Inflammatory macrophage treated with lipopolysaccharide for 4 hours (primary cell): ENCODE measurements at regions not wholly inside any gene's neighbourhood (a gene's known extent, or its start where the extent isn't known, plus 50 kb on each side); places are given as distances from the start of the nearest gene placed in this dataset.
"Not testable (repeated sequence)": the region's sequence is repeated elsewhere in the genome, so short reads cannot be mapped to it uniquely, and the experiment has no call there.

Experiments used
- DNase-seq: peaks from one replicate; pipeline ENCODE4 v3.0.0-alpha.2; 2020

DNA sequence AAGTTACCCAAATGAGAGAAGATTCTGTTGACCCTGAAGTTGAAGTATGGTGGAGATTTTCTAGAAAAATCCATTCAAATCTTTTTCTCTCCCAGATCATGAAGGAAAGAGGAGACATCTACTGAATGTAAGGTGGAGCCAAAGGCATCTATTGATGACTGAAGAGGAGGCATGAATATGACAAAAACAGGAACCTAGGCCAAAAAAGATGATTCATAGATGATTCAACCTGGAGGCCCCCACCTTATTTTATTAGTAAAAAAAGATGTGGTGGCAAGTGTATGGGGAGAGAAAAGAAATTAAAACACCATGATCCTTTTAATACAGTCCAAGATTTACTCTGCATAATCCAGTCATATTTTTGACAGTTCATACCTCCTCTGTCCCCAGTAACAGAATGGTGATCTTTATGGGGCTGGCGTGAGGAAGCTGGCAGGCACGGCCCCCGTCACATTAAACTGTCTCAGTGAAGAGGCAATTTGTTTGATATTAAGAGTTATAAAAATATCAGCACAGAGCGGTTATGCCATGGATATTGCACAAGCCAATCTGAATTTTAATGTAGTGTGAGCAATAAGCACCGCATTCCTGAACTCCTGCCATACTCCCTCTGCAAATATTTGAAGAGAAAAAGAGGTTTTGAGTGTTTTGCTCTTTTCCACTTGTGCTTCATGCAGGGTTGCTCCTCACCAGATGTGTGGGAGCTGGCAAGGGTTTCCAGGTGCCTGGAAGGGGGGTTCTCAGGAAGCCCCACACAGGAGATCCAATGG lies 94.4 kb downstream of the TRIM43 start:
- not testable (repeated sequence) for DNase-seq

DNA sequence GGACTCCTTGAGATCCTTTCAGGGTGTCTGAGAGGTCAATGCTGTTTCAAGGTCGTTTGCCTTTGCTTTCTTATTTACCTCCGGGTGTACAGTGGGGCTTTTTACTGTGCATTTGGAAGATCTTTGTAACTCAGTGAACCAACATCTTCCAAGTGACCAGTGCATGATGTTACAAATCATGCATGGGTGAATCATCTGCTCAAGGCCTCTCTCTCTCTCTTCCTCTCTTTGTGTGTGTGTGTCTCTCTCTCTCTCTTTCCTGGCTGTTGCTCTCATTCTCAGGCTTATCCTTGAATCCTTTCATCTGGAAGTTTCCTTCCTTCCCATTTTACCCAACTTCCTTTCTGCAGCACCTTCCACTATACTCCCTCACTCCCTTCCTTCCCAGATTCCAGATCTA lies 96.1 kb downstream of the TRIM43 start:
- peak; percentile 15 for DNase-seq

DNA sequence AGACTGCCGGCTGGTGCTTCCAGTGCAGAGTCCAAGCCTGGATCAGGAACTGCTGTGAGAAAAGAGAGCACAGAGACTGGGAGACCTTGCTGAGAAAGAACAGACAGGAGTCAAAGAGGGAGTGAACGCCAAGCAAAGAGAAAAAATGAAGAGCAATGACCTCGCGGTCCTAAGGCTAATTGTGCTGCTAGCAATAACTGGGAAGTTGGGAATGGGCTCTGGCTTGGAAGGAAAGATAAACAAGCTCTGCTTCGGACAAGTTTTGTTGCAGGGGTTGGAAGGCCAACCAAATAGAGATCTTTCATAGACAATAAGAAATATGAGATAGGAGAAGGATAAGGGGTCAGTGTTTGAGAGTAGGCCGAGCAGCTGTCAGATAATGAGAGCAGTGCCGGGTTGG lies 99.4 kb downstream of the TRIM43 start:
- not testable (repeated sequence) for DNase-seq

DNA sequence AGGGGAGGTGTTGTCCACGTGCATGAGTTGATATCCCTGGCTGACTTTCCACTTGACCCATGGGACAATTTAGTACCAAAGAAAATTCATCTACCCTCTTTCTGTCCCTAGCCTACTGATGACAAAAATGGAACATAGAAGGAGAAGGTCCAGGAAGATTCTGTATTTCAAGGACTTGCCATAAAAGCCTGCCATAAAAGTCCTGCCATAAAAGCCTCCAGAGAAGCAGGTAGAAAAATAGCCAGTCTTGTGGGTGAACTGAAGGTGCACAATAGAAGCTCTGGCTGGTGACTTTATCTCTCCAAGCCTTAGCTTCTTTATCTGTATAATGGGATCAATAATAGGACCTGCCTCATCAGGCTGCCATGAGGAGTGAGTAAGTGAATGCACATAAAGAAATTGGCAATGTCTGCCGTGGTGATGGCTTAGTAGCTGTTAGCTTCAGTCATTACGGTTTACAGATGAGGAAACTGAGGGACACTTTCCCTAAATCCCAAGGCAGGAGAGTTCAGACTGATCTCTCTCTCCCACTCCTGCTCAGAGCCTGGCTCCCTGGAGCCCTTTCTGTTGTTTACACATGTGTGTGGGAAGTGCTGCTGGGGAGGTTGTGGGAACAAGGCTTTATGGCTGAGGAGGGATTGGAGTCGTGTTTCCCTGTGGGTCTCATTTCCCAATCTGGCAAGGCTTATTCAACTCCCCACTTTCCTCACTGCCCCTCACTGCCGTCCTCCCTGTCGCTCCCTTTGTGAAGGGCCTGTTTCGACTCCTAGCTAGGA lies 101.5 kb downstream of the TRIM43 start:
- DNase-seq: not testable (repeated sequence)

DNA sequence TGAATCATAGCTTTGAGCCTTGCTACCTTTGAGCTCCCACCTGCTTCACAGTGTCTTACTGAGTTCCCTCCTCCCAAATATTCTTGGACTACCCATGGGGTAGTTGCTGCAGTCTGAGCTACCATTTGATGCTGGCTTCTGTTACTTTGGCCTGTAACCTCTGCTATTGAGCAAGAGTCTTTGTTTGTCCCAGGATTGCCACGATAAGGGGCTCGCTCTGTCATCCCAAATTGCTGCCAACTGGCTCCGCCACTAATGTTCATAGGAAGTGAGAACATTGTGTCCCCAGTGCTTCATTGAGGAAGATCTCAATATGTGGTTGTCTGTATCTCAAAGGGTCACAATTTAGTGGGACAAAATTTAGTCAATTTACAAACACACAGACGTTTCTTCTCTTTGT lies 103.8 kb downstream of the TRIM43 start:
- no peak for DNase-seq

DNA sequence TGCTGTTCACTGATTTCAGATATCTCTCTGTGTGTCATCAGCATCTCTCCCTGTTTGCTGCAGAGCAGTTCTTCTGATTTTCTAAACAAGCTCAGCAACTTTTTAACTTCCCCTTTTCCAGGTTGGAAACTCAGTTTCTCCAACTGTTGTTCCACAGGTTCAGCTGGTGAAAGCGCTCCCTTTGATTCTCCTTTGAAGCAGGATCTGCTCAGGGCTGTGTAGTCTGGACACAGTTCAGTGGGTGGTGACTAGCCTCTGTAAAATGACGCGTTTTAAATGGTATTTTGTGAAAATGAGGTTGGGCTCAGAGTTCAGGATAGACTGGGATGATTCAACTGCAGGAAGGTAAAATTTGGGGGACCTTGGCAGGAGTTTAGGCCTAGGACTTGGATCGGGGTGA lies 106.3 kb downstream of the TRIM43 start:
- no peak for DNase-seq

DNA sequence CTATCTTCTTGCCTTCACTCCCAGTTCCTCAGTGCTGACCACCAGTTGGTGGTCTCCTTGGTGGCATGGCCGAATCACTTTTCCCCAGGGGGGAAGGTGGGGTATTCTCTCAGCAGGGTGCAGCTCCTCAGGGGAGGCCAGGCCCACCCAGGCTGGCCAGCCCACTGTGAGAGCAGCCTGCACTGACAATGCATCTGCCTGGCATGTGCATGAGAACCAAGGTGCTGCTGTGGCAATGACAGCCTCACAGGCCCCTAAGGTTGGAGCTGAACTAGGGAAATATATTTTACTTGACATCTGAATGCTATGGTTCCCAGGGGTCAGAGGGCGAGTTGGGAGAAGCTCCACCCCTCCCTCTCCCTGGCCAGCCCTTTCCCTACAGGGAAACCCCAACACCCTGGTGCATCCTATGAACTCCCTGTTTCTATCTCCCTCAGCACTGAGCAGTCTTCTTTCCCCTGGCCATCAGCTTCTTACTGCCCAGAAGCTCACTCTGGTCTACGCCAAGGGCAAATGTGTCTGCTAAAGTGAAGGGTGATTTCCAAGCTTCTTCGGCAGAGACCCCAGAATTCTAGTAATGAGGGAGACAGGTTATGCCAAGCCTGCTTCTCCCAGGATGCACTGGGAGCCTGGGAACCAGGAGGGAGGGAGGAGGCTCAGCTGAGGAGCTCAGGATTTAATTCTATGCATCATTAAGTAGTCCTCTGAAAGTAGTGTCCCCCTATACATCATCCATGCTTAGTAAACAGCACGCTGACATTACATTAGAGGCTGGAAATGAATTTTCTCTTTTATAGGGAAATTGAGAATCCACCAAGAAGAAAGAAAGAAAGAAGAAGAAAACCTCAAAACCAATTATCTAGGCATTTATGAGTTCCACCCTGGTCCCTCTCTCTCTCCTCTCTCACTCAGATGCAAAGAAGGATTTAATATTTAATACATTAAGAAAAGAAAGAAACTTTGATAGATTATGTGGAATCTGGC lies 107.7 kb downstream of the TRIM43 start:
- DNase-seq: not testable (repeated sequence)

DNA sequence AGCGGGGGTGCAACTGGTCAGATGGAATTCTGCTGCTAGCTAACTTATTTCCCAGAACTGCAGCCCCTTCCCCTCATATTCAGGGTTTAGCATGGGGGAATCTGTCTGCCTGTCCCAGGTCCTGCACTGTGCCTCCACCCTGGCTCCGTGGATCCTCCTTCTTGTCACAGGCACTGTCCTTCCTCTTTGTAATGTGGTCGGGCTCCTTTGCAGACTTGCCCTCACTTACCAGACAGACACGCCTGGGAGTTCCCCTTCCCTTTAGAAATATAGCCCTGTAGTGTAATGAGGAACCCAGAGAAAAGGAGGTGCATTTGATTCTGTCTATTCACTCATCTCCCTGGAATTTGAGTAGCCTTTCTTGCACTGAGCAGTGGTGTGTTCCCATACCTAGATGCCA lies 108.7 kb downstream of the TRIM43 start:
- DNase-seq: peak; percentile 72

DNA sequence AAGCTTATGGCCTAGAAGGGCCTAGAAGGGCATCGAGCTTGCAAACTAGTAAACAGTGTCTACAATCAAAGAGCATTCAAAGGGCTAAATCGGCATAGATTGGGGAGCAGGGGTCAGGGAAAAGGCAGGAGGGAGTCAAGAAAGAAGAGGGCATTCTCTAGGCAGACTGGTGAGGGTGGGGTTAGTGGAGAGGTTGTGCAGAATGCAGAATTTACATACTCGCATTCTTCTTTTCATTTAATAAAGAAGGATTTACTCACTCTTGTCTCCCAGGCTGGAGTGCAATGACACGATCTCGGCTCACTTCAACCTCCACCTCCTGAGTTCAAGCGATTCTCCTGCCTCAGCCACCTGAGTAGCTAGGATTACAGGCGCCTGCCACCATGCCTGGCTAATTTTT lies 110.7 kb downstream of the TRIM43 start:
- no peak for DNase-seq

DNA sequence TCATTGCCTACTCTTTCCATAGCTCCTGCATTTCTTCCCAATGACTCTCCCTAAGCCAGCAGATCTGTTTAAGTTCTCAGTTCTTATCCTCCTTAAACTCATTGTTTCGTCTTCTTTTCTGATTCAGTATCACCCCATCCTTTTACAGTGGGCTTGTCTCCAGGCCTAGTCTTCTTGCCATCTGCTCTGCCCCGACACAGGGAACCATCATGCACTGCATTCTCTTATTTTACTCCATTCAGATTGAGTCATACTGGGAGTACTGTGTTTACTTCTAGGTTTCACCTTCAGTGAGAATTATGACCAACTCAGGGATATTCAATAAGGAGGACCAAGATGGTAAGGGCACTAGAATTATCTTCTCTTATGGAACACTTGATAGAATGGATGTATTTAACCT lies 115.4 kb downstream of the TRIM43 start:
- DNase-seq: not testable (repeated sequence)

DNA sequence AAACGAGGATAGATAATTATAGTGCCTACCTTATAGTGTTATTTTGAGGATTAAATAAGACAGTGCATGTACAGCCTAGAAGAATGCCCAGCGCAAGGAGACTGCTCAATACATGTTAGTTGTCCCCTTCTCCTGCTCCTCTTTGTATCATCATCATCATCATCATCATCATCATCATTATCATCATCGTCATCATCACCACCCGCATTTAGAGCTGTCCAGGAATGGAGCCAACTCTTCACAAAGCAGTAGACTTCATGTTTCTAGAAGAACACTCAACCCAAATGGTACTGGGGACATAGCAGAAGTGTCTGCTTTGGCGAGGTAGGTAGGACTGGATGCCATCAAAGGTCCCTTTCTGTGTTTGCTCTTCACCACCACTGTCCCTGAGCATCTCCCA lies 116.0 kb downstream of the TRIM43 start:
- DNase-seq: no peak

DNA sequence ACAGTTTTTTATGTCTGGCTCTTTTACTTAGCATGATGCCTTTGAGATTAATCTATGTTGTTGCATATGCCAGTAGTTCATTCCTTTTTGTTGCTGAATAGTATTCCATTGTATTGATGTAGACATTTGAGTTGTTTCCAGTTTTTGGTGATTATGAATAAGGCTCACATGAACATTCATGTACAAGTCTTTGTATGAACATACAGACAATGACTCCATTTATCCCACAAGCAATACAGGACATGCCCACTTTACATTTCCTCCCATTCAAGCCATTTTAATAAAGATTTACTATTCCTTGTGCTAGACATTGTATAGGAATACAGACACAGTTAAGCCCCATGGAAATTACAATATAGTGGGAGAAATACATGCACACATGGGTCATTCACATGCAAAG lies 118.0 kb downstream of the TRIM43 start:
- no peak for DNase-seq

DNA sequence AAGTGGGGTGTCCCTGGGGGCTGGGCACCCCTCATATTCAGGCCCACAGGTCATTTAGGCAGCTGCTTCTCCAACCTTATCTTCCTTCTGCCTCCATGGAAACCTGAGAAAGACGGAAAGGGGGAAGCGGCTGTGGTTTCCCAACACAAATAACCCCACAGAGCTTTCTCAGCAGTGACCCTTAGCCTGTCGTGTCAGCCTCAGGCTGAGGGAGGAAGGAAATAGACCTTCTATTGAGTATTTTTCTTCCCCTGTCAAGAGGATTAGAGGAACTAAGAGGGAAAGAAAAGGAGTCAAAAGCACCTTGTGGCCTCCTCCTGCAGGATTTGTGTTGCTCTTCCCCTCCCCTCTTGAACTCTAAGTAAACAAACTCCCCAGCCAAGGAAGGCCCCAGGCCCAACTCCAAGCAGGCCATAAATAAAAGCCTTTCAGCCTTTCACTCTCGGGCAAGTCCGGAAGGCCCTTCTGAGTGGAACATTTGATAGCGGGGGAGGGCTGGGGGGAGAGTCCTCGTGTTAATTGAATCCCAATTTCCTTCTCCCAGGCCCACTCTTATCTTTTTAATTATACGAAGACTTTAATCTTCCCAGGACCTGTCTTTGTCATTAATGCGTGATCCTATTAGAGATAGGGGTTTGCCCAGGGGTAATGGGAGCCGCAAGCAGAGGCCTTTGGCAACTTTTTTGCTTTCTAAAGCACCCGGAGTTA lies 121.8 kb downstream of the TRIM43 start:
- not testable (repeated sequence) for DNase-seq

DNA sequence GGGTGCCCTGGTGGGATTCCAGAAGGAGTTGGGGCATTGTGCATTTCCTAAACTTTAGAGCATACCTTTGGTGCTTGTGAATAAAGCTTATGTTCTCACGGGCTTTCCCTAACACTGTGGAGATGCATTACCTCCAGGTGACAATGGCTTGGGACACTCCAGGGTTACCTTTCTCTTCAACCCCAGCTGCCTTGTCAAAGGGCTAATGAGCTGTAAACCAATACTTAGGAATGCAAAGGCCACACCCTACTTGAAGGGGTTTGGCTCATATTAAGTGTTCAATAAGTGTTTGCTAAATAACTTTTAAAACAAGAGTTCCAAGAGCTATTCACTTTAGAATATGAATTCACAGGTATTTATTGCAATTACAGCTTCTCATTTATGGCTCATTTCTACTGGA lies 122.6 kb downstream of the TRIM43 start:
- not testable (repeated sequence) for DNase-seq

DNA sequence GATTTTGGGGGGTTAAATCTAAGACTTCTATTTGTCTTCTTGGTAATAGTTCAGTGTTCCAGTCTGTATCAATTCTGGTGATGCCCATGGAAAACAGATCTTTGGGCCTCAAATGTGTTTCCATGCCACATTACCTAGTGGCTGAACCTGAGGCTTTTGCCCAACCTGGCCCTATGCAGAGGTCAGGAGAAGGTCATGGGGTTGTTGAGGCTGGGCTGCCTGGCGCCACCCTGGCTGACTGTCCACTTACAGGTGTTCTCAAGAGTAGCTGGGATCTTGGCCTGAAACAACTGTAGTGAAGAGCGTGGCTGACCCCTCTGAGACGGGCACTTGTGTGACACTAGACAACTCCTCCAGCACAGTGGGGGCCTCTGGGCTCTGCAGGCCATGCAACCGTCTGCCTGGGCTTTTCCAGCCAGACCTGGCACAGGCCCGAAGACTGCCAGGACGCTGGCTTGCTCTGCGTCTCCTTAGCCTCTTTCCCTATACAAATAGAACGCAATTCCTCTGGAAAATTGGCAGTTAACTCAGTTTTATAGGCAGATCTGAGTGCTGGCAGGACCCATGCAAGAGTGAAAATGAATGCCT lies 127.8 kb downstream of the TRIM43 start:
- no peak for DNase-seq

DNA sequence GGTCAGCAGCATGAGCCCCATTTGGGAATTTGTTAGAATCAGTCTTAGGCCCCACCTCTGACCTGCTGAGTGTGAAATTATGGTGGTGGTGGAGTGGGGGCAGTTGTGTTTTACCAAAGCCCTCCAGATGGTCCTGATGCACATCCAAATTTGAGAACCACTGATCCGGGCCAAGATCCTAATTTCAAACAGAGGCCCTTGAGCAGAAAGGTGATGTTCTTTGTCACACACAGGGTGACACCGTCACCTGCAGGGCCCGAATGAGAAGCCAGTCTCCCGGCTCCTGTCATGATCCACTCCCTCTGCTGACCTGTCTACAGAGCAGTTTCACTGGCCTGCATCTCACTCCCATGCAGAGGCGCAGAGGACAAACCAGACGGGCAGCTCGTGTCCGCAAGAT lies 129.9 kb downstream of the TRIM43 start:
- no peak for DNase-seq

DNA sequence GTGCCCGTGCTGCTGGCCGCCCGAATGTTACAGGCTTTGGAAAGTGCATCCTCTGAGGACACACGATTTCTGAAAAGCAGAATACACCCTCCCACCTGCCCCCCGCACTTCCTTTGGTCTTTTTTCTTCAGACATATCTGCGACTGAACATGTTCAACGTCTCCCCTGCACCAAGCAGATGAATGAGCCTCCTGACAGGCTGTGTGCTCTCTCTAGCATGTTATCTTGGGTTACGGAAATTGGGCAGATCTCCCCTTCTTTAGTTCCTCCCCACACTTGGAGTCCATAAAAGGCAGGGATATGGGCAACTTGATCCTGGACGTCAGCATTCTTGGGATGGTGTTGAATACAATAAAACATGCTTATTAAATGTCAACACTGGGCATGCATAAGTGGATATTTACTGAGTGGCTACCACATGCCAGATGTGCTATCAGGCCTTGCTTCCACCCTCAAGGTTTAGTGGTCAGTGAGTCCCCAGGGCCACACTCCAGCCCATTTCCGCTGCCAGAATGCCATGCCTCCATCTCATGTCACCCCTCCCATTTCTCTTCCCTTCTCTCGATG lies 130.4 kb downstream of the TRIM43 start:
- no peak for DNase-seq

DNA sequence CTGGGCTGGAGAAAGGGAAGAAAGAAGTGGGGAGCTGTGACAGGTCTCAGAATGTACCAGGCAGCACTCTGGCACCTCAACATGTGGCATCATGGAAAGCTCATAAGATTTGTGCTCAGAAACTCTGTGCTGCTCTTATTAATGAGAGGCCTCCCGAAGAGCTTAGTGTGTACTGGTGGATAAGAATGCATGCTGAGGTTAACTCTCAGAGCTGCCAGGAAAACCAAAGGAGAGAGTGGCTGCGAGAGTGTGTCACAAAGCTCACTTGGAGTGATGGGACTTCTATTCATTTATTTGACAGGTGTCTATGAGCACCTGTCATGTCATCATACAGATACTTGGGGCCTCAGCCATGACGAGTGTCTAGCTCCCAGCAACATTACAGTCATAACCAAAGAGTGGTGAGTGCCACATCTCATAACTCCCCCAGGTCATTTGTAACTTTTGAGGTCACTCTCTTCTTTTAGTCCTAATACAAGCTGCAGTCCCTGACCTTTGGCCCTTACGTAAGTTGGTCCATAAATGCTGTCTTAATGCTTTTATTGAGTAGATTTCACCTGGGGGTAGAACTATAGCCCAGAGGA lies 131.9 kb downstream of the TRIM43 start:
- DNase-seq: not testable (repeated sequence)

DNA sequence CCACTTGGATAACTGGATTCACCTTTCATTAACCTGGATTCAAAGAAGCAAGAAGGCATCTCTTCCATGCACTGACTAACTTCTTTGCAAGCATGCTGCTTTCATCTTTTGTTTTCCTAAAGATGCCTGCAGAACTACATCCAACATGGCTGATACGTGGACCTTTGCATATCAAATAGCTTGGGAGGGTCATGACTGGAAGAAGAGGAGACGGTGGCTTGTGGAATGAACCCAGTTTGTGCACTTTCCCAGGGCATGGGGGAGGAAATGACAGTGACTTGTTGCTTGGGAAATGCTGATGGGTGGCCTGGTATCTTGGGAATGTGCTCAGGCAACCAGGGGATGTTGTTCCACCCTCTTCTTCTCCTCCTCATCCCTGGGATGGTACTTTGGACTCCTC lies 133.4 kb downstream of the TRIM43 start:
- DNase-seq: not testable (repeated sequence)

DNA sequence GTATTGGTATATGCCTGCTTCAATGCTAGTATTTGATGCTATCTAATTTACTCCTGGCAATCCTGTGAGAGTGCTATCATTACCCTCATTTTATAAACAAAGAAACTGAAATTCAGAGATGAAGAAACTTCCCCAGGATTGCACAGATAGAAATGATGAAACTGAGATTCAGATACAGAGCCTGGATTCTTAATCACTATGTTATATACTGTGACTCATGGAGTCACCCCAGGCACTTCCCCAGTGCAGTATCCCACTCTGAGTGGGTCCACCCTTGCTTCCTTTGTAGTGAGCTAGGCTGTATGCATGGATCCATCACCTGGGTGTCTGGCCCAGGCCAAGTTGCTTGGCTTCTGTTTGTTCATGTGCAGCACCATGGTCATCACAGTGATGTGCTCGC lies 133.9 kb downstream of the TRIM43 start:
- DNase-seq: peak; percentile 80

DNA sequence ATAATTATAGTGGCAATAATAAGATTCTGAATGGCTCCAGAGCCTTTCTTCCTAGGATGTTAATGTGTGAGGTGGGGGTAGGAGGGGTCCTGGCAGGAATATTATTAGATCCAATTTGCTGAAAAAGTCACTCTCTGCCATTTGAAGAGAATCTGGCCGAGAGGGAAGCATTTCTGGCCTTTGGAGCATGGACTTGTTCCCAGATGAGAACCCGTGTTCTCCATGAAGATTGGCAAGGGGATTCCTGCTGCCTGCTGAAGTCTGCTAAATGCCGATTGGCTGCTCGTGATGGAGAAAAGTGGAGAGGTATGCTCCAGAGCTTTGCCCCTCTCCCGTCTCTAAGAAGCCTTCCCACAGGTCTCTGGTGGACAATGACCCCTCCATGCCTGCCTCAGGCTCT lies 135.6 kb downstream of the TRIM43 start:
- DNase-seq: not testable (repeated sequence)
